GM21576 (cell line): ENCODE measurements at regions not wholly inside any gene's neighbourhood (a gene's known extent, or its start where the extent isn't known, plus 50 kb on each side); places are given as distances from the start of the nearest gene placed in this dataset.
"Not testable (repeated sequence)": the region's sequence is repeated elsewhere in the genome, so short reads cannot be mapped to it uniquely, and the experiment has no call there.

Source experiments
- ATAC-seq: cut with Tn5 transposase; IDR thresholded peaks from one replicate; pipeline ENCODE4 v1.9.1; 2021; ENCODE audit warnings: mild to moderate bottlenecking, moderate library complexity; ENCODE audit not compliant: unreplicated experiment

GRCh38 chr6:150495126-150495525 lies 104.6 kb upstream of the PLEKHG1 start:
- ATAC-seq: no peak

GRCh38 chr6:150496629-150497028 lies 103.1 kb upstream of the PLEKHG1 start:
- no peak for ATAC-seq

DNA sequence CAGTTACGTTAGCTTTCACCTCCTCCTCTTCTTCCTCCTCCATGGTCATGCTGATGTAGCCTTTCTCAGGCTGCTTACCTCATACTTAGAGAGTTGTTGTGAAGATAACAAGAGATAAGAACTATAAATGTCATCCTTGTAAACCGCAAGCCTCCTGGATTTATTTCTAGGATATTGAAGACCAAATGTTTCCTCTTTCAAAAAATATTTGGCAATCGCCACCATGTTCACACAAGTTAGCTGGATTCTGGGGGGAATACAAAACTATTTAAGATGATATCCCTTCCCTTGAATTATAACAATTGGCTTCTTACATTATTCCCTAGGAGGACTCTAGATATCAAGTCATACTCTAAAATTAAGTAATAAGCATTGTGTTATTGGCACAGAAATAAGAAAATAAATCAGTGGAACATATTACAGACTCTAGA lies 99.8 kb upstream of the PLEKHG1 start:
- ATAC-seq: no peak

GRCh38 chr6:150500568-150500967 lies 99.1 kb upstream of the PLEKHG1 start:
- ATAC-seq: not testable (repeated sequence)

GRCh38 chr6:150503041-150503440 lies 96.6 kb upstream of the PLEKHG1 start:
- no peak for ATAC-seq

DNA sequence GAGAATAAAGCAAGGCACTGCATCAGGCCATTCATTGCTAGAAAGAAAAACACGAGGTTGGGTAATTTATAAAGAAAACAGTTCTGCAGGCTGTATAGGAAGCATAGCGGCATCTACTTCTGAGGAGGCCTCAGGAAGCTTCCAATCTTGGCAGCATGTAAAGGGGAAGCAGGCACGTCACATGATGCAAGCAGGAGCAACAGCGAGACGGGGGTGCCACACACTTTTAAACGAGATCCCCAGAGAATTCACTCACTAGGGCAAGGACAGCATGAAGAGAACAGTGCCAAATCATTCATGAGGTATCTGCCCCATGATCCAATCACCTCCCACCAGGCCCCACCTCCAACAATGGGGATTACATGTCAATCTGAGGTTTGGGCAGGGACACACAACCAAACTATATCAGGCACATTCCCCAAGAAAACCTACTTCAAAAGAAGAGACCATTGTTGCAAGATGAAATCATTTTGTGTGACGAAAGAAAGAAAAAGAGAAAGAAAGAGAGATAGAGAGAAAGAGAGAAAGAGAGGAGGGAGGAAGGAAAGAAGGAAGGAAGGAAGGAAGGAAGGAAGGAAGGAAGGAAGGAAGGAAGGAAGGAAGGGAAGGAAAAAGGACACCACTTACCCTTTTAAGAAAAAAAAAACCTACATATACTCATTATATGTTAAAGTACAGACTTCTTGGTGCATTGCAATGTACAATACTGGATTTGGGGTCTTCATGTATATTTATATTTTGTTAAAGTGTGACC lies 95.9 kb upstream of the PLEKHG1 start:
- no peak for ATAC-seq

DNA sequence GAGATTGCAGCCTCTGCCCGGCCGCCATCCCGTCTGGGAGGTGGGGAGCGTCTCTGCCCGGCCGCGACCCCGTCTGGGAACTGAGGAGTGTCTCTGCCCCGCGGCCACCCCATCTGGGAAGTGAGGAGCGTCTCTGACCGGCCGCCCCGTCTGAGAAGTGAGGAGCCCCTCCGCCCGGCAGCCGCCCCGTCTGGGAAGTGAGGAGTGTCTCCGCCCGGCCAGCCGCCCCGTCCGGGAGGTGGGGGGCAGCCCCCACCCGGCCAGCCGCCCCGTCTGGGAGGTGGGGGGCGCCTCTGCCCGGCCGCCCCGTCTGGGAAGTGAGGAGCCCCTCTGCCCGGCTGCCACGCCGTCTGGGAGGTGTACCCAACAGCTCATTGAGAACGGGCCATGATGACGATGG lies 92.3 kb upstream of the PLEKHG1 start:
- not testable (repeated sequence) for ATAC-seq

GRCh38 chr6:150510576-150510975 lies 89.1 kb upstream of the PLEKHG1 start:
- no peak for ATAC-seq

GRCh38 chr6:150511313-150511712 lies 88.4 kb upstream of the PLEKHG1 start:
- no peak for ATAC-seq

DNA sequence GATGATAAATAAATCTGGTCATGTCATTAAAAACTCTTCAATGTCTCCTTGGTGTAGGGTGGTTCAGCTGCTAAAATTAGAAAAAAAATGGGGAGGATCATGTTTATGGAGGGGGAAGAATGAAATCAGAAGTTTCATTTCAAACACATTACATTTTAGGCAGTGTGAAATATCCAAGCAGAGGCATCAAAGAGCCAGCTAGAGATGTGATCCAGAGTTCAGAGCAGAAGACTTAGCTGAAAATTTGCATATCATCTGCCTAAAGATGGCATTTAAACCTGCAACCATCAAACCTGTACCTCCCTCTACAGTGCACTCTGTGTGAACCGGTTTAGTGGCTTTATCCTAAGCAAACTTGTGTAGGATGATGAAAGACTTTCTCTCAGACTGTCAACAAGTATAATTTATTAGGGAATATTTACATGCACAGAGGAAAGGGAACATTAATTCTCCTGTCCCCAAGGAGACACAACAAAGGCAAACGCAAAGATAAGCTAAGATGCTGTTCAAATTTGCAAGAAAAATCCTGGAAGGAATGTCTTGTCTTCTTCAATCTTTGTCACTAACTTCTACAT lies 84.8 kb upstream of the PLEKHG1 start:
- no peak for ATAC-seq

GRCh38 chr6:150516199-150516598 lies 83.5 kb upstream of the PLEKHG1 start:
- ATAC-seq: no peak

- no peak for ATAC-seq
Measured at GRCh38 chr6:150517175-150517574, 82.5 kb upstream of the PLEKHG1 start.

DNA sequence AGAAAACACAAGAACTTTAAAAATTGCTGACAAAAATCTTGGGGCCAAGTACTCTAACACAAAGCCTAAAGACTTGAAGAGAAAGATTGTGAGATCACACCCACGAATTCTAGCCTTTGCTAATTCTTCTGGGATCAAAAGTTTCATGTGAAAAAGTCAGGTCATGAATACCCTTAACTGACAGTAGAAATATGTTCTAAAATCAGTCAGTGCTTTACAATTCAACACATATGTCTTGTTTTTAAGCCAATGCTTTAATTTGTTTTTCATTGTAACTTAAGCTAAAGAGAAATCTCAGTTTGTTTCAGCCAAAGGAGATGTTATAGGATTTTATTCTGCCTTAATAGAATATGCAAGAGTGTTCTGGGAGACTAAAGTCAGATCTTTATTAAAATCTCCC lies 78.2 kb upstream of the PLEKHG1 start:
- no peak for ATAC-seq

DNA sequence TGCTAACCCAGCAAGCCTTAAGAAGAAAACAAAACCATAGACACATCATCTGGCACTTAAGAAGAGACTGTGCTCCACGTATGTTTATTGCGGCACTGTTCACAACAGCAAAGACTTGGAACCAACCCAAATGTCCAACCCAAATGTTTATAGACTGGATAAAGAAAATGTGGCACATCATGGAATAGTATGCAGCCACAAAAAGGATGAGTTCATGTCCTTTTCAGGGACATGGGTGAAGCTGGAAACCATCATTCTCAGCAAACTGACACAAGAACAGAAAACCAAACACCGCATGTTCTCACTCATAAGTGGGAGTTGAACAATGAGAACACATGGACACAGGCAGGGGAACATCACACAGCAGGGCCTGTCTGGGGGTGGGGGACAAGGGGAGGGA lies 76.5 kb upstream of the PLEKHG1 start:
- ATAC-seq: not testable (repeated sequence)

DNA sequence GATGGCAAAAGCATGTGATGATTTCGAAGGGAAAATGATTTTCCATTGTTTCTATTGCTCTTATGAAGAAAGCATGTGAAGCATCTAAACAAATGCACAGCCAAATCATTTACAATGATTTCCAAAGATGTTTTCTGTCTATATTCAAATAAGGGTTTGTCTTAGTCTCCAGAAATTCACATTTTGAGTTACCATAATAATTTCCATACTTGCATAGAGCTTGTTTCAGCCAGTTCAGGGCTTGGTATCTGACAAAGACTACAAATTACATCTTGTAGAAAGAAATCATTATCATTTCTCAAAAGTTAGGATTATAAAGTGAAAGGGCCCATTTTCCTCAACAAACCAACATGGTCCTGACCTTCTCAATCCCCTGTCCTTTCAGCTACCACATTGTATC lies 74.4 kb upstream of the PLEKHG1 start:
- ATAC-seq: no peak

- no peak for ATAC-seq
Measured at GRCh38 chr6:150527100-150527499, 72.6 kb upstream of the PLEKHG1 start.

DNA sequence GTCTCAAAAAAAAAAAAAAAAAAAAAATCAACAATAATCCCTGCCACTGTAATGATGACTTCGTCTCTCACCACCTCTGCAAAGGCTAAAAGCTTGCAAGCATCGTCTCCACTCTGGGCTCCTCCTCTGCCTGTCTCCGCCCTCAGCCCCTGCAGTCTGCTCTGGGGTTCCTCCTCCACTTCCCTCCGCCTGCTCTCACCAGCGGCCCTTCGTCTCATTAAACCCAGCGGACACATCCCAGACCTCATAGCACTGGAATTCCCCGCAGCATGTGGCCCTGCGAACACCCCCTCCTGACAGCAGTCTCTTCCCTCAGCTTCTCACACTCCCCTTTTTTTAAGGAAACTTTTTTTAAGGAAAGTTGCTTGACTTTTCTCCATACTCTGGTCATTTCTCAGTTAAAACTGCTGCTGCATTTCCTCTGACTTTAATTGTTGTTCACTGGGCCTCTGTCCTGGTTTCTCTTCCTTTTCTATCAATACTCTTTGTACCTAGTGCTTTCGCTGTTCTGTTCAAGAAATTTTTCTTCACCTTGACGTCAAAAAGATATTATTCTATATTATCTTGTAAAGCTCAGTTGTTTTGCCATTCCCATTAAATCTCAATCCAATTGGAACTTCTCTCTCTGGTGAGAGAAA lies 70.9 kb upstream of the PLEKHG1 start:
- no peak for ATAC-seq

DNA sequence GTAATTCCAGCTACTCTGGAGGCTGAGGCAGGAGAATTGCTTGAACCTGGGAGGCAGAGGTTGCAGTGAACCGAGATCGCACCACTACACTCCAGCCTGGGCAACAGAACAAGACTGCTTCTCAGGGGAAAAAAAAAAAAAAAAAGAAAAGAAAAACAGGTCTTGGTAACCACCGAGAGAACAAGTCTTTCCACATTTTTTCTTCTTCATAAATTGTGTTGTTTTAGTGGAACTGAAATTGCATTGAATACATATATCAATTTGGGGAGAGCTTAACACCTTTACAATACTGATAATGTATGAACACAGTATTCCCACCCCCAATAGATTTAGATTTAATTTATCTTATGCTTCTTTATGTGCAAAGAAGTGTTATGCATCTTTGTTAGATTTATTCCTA lies 70.0 kb upstream of the PLEKHG1 start:
- ATAC-seq: no peak

DNA sequence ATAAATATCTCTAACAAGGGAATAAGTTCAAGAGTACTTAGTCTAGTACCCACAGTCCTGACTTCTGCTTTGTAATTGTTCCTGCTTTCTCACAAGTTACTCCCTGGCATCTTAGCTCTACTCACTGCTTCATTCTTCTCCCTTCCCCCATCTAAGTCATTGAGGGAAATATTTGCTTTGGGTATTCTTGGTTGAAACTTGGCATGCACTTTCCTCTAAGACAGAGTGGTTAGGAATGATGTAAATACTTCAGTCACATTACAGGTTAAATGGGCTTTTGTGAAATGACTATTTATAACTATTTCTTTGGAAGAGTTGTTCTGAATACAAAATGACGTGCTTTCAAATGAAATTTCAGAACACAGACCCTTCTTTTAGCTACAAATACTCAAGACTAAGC lies 67.7 kb upstream of the PLEKHG1 start:
- ATAC-seq: no peak

DNA sequence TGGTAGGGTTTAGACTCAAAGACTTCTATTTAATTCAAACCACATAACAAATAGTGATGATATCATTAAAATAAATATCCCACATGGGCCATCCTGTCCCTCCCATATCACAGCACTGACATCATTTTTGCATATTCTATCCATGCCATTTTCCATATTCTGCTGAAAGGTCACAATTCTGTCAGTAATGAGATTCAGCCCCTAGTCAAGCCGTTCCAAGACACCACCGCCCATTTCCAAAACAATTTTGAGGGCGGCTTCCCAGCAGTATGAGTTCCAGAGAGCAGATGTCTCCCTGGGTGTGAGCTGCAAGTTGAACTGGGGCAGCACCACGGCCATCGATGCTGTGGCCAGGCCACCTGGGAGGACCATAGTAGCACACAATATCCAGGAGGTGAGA lies 65.1 kb upstream of the PLEKHG1 start:
- no peak for ATAC-seq

DNA sequence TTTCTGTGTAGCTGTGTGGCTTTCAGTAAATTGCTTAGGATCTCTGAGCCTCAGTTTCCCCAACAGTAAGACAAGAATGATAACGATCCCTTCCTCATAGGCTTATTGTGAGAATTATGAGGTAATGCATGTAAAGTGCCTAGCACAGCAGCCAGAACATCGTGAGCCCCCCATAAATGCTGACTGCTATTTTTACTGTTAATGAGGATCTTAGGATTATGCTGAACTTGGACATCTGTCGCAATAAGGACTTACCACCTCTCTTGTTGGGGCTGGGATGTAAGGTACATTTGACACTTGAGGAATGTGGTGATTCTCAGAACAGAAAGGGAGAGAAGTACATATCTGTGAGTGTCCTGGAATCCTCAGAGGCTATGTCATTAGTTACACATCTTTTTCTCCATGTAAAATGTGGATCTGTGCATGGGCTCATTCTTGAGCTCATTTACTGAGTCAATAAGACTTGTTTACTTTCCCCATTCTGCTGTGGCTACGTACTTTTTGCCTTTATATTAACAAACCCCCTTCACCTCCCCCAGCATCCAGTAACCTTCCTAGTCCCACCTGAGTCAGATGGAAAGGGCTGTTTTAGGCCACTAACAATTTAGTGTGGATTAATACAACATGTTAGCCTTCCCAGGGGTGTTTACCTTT lies 64.4 kb upstream of the PLEKHG1 start:
- no peak for ATAC-seq

- no peak for ATAC-seq
Measured at GRCh38 chr6:150535818-150536220, 63.9 kb upstream of the PLEKHG1 start.
